A549 (cell line): ENCODE measurements at regions not wholly inside any gene's neighbourhood (a gene's known extent, or its start where the extent isn't known, plus 50 kb on each side); places are given as distances from the start of the nearest gene placed in this dataset.

Experiments
- CTCF ChIP-seq: fragments of >200 bp; sonication (Bioruptor Twin); formaldehyde crosslinking; IDR thresholded peaks from 3 replicates; pipeline ENCODE4 v1.5.1; 2016
- MYC ChIP-seq: IDR thresholded peaks from 2 replicates; pipeline ENCODE4 v1.6.1; 2012; ENCODE audit warnings: mild to moderate bottlenecking, inconsistent platforms, low read length, improper control_type of control experiment, borderline replicate concordance
- PBX3 ChIP-seq: IDR thresholded peaks from 2 replicates; pipeline ENCODE4 v1.6.1; 2012
- PHF8 ChIP-seq: fragments of 200-600 bp; sonication (generic); IDR thresholded peaks from 2 replicates; pipeline ENCODE4 v1.6.1; 2016; ENCODE audit warnings: low read depth, mild to moderate bottlenecking, antibody characterized with exemption, moderate library complexity, borderline replicate concordance
- POLR2A ChIP-seq: IDR thresholded peaks from 2 replicates; pipeline ENCODE4 v1.6.1; 2012; ENCODE audit warnings: mild to moderate bottlenecking, low read length
- POLR2AphosphoS2 ChIP-seq: conservative IDR thresholded peaks from 2 replicates; pipeline ENCODE4 v1.6.1; 2012; ENCODE audit warnings: low read length, improper control_type of control experiment, inconsistent platforms
- TF ChIP-seq, protein P1 (sequence below): IDR thresholded peaks from 2 replicates; pipeline ENCODE4 v1.6.1; 2012
- TF ChIP-seq, protein P2 (sequence below): fragments of 200-600 bp; sonication (generic); IDR thresholded peaks from 2 replicates; pipeline ENCODE4 v1.6.1; 2016; ENCODE audit warnings: antibody characterized with exemption, mild to moderate bottlenecking, moderate library complexity

- TF ChIP-seq PHF8 = no peak
- TF ChIP-seq POLR2A = no peak
- no peak for TF ChIP-seq CTCF
- no peak for TF ChIP-seq MYC
- TF ChIP-seq, protein P1, sequence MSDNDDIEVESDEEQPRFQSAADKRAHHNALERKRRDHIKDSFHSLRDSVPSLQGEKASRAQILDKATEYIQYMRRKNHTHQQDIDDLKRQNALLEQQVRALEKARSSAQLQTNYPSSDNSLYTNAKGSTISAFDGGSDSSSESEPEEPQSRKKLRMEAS = no peak
- TF ChIP-seq, protein P2, sequence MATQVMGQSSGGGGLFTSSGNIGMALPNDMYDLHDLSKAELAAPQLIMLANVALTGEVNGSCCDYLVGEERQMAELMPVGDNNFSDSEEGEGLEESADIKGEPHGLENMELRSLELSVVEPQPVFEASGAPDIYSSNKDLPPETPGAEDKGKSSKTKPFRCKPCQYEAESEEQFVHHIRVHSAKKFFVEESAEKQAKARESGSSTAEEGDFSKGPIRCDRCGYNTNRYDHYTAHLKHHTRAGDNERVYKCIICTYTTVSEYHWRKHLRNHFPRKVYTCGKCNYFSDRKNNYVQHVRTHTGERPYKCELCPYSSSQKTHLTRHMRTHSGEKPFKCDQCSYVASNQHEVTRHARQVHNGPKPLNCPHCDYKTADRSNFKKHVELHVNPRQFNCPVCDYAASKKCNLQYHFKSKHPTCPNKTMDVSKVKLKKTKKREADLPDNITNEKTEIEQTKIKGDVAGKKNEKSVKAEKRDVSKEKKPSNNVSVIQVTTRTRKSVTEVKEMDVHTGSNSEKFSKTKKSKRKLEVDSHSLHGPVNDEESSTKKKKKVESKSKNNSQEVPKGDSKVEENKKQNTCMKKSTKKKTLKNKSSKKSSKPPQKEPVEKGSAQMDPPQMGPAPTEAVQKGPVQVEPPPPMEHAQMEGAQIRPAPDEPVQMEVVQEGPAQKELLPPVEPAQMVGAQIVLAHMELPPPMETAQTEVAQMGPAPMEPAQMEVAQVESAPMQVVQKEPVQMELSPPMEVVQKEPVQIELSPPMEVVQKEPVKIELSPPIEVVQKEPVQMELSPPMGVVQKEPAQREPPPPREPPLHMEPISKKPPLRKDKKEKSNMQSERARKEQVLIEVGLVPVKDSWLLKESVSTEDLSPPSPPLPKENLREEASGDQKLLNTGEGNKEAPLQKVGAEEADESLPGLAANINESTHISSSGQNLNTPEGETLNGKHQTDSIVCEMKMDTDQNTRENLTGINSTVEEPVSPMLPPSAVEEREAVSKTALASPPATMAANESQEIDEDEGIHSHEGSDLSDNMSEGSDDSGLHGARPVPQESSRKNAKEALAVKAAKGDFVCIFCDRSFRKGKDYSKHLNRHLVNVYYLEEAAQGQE = no peak
- TF ChIP-seq POLR2AphosphoS2 = no peak
- TF ChIP-seq PBX3 = no peak
Observed at GRCh38 chr5:108536321-108536720, 154.4 kb upstream of the FBXL17 start.
